Thoracic aorta (tissue), 2 donors: ENCODE measurements at regions not wholly inside any gene's neighbourhood (a gene's known extent, or its start where the extent isn't known, plus 50 kb on each side); places are given as distances from the start of the nearest gene placed in this dataset.
"Not testable (repeated sequence)": the region's sequence is repeated elsewhere in the genome, so short reads cannot be mapped to it uniquely, and the experiment has no call there.

Experiments
- ATAC-seq: fragments of 150-250 bp; one replicate; pipeline ENCODE4 v1.8.0; 2017; ENCODE audit warnings: low read depth; ENCODE audit not compliant: insufficient number of reproducible peaks, low FRiP score
- DNase-seq: peaks from one replicate; pipeline ENCODE4 v3.0.0-alpha.2; 2020; ENCODE audit warnings: low spot score
- H3K27ac ChIP-seq, 2 donors: fragments of 200-600 bp; sonication (generic); 1 replicate in 1 of 2; 2 replicates in 1 of 2; pipeline ENCODE4 v1.5.1; 2016; ENCODE audit warnings: mild to moderate bottlenecking in 2 of 2, moderate library complexity in 2 of 2
- H3K27me3 ChIP-seq: fragments of 200-600 bp; sonication (generic); replicated peaks from 2 replicates; pipeline ENCODE4 v1.6.0; 2016; ENCODE audit warnings: mild to moderate bottlenecking; ENCODE audit not compliant: insufficient read depth
- H3K36me3 ChIP-seq: fragments of 200-600 bp; sonication (generic); one replicate; pipeline ENCODE4 v1.5.1; 2016
- H3K4me1 ChIP-seq, 2 donors: fragments of 200-600 bp; sonication (generic); 1 replicate in 1 of 2; 2 replicates in 1 of 2; pipeline versions ENCODE4 v1.5.1 to v1.6.0; 2016; ENCODE audit warnings: low read depth in 2 of 2, mild to moderate bottlenecking in 1 of 2; ENCODE audit not compliant: control insufficient read depth in 1 of 2
- H3K4me3 ChIP-seq: fragments of 200-600 bp; sonication (generic); 2 replicates; pipeline ENCODE4 v1.5.1; 2016; ENCODE audit warnings: mild to moderate bottlenecking
- H3K9me3 ChIP-seq: fragments of 200-600 bp; sonication (generic); 2 replicates; pipeline ENCODE4 v1.5.1; 2016
- TF ChIP-seq, protein P1 (sequence below): fragments of 200-600 bp; sonication (generic); IDR thresholded peaks from one replicate; pipeline ENCODE4 v1.5.1; 2019; ENCODE audit warnings: antibody characterized with exemption

DNA sequence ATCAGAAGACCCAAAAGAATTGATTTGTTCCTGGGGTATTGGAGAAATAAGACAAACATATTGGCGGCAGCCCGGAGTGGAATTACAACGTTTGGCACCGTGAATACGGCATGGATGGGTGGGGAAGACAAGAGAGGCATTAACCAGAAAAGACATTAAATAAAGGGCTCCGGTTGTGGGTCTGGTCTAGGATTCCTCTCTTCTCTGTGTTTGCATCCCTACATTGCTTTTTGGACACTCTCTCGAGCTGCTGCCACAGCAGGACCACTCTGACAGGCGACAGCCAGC, 138.7 kb upstream of the PALM2AKAP2 start:
- no peak for ATAC-seq
- Histone ChIP-seq H3K27ac (no peak overlapping the region), H3K9me3 (no peaks in the 10 kb centered on the region), H3K27me3 (no peaks in the 10 kb centered on the region), H3K4me1 (peaks cover 2 to 16% of the 10 kb centered on the region in 2 donors), H3K4me3 (peak overlapping the region; percentile 87), H3K36me3 (no peaks in the 10 kb centered on the region)
- DNase-seq: no peak
- TF ChIP-seq, protein P1, sequence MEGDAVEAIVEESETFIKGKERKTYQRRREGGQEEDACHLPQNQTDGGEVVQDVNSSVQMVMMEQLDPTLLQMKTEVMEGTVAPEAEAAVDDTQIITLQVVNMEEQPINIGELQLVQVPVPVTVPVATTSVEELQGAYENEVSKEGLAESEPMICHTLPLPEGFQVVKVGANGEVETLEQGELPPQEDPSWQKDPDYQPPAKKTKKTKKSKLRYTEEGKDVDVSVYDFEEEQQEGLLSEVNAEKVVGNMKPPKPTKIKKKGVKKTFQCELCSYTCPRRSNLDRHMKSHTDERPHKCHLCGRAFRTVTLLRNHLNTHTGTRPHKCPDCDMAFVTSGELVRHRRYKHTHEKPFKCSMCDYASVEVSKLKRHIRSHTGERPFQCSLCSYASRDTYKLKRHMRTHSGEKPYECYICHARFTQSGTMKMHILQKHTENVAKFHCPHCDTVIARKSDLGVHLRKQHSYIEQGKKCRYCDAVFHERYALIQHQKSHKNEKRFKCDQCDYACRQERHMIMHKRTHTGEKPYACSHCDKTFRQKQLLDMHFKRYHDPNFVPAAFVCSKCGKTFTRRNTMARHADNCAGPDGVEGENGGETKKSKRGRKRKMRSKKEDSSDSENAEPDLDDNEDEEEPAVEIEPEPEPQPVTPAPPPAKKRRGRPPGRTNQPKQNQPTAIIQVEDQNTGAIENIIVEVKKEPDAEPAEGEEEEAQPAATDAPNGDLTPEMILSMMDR: no peak

DNA sequence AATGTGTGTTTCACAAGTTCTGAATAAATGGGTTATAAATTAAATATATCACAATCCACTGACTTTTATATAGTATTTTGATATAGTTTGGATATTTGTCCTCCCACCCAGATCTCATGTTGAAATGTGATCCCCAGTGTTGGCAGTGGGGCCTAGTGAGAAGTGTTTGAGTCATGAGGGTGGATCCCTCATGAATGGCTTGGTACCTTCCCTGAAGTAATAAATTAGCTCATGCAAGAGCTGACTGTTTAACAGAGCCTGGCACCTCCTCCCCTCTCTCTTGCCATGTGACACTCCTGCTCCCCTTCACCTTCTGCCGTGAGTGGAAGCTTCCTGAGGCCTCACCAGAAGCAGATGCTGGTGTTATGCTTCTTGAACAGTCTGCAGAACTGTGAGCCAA, 127.9 kb upstream of the PALM2AKAP2 start:
- ATAC-seq: no peak
- DNase-seq: no peak
- Histone ChIP-seq H3K27me3 (no peaks in the 10 kb centered on the region), H3K4me1 (no peaks in the 10 kb centered on the region), H3K4me3 (no peak overlapping the region), H3K36me3 (no peaks in the 10 kb centered on the region), H3K27ac (no peak overlapping the region), H3K9me3 (no peaks in the 10 kb centered on the region)
- TF ChIP-seq, protein P1: no peak

DNA sequence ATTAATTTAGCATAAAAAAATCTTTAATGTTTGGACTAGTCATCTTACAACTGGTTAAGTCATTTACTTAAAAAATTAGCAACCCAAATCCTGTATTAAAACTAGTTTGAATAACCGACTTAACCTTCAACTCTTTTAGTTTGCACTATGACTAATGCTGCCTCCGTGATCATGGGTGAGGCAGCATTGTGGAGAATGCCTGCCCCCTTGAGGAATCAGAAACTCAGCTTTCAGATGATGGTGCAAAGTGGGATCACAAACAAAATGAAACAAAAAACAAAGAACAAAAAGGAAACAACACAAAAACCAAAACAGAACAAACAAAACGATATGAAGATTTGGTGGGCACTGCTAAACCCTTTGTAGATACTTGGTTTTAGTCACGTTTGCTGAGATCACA, 127.0 kb upstream of the PALM2AKAP2 start:
- H3K27me3 ChIP-seq: no peaks in the 10 kb centered on the region
- TF ChIP-seq, protein P1: peak; percentile 50
- DNase-seq (no peak), ATAC-seq (no peak)
- no peak overlapping the region for H3K4me3 ChIP-seq
- no peaks in the 10 kb centered on the region for H3K4me1 ChIP-seq
- no peaks in the 10 kb centered on the region for H3K9me3 ChIP-seq
- no peaks in the 10 kb centered on the region for H3K36me3 ChIP-seq
- H3K27ac ChIP-seq: no peak overlapping the region

DNA sequence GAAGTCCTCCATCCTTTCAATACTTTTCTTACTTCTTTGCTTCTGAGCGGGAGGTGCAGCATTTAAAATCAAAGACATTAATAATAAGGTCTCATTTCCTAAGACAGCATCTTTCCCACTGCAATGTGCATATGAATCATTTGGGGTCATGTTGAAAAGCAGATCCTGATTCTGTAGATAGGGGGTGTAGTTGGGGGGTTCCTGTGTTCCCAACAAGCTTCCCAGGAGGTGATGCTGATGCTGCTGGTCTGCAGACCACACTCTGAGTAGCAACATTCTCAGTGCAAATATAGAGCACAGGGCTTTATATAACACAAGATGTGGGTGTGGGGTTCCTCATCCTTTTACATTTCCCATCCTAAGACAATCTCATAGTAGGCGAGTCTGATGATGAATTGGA, 126.5 kb upstream of the PALM2AKAP2 start:
- ATAC-seq: no peak
- no peaks in the 10 kb centered on the region for H3K4me1 ChIP-seq
- H3K27ac ChIP-seq: no peak overlapping the region
- no peaks in the 10 kb centered on the region for H3K36me3 ChIP-seq
- H3K4me3 ChIP-seq: no peak overlapping the region
- DNase-seq: no peak
- H3K27me3 ChIP-seq: no peaks in the 10 kb centered on the region
- H3K9me3 ChIP-seq: no peaks in the 10 kb centered on the region
- TF ChIP-seq, protein P1: no peak

DNA sequence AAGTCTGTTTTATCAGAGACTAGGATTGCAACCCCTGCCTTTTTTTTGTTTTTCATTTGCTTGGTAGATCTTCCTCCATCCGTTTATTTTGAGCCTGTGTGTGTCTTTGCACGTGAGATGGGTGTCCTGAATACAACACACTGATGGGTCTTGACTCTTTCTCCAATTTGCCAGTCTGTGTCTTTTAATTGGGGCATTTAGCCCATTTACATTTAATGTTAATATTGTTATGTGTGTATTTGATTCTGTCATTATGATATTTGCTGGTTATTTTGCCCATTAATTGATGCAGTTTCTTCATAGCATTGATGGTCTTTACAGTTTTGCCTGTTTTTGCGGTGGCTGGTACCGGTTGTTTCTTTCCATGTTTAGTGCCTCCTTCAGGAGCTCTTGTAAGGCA, 116.0 kb upstream of the PALM2AKAP2 start:
- not testable (repeated sequence) for DNase-seq, ATAC-seq, H3K36me3 ChIP-seq, H3K9me3 ChIP-seq, H3K27ac ChIP-seq, H3K4me3 ChIP-seq, H3K4me1 ChIP-seq, H3K27me3 ChIP-seq

DNA sequence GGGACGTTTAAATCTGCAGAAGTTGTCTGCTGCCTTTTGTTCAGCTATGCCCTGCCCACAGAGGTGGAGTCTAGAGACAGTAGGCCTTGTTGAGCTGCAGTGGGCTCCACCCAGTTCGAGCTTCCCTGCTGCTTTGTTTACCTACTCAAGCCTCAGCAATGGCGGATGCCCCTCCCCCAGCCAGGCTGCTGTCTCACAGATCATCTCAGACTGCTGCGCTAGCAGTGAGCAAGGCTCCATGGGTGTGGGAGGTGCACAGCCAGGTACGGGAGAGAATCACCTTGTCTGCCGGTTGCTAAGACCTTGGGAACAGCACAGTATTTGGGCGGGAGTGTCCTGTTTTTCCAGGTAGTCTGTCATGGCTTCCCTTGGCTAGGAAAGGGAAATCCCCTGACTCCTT, 114.3 kb upstream of the PALM2AKAP2 start:
- not testable (repeated sequence) for H3K9me3 ChIP-seq, DNase-seq, ATAC-seq, H3K27ac ChIP-seq, H3K36me3 ChIP-seq, H3K4me1 ChIP-seq, H3K4me3 ChIP-seq, H3K27me3 ChIP-seq
